Smooth muscle cell of the brain vasculature (primary cell): ENCODE measurements at regions not wholly inside any gene's neighbourhood (a gene's known extent, or its start where the extent isn't known, plus 50 kb on each side); places are given as distances from the start of the nearest gene placed in this dataset.

Source experiments
- DNase-seq: peaks from one replicate; pipeline ENCODE4 v3.0.0-alpha.2; 2012; ENCODE audit warnings: low read depth, low spot score

DNA sequence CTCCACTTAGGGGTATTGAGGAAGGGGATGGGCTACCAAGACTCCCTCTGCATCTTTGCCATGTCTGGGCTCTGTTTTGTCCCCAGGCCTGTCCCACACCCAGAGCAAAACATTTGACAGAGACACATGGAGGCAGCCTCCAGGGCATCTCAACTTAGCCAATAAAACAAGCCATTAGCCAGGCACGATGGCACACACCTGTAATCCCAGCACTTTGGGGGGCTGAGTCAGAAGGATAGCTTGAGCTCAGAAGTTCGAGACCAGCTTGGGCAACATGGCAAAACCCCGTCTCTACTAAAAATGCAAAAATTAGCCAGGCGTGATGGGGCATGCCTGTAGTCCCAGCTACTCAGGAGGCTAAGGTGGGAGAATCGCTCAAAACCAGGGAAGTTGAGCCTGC, 120.3 kb upstream of the IPO9 start:
- DNase-seq: no peak

DNA sequence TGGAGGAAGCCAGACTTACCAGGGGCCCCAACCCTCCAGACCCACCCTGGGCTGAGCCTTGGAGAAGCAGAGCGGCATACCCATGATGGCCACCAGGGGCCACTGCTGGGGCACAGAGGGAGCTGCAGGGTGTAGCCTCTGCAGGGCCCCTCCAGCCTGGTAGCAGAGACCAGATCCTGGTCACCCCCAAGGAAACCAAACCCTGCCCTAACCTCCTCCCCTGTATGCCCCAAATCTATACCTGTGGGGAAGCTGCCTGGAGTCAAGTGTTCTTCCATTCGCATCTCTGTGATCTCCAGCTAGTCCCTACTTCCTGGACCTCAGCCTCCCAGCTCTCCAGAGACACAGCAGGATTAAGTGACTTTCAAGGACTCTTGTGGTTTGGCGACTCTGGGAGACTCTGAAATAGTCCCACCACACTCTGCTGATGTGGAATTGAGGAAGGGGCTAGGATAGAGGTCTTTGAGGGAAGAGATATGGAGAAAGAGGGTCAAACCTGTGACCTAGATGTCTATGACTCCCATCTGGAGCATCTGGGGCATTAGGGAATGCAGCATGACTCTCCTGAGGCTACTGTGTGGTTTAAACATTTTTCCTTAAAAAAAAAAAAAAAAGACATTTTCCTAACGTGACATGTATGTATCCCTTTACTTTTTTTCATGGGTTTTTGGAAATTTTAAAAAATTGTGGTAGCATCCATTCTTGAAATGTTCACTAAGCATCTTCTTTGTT, 119.2 kb upstream of the IPO9 start:
- DNase-seq: peak; percentile 43

DNA sequence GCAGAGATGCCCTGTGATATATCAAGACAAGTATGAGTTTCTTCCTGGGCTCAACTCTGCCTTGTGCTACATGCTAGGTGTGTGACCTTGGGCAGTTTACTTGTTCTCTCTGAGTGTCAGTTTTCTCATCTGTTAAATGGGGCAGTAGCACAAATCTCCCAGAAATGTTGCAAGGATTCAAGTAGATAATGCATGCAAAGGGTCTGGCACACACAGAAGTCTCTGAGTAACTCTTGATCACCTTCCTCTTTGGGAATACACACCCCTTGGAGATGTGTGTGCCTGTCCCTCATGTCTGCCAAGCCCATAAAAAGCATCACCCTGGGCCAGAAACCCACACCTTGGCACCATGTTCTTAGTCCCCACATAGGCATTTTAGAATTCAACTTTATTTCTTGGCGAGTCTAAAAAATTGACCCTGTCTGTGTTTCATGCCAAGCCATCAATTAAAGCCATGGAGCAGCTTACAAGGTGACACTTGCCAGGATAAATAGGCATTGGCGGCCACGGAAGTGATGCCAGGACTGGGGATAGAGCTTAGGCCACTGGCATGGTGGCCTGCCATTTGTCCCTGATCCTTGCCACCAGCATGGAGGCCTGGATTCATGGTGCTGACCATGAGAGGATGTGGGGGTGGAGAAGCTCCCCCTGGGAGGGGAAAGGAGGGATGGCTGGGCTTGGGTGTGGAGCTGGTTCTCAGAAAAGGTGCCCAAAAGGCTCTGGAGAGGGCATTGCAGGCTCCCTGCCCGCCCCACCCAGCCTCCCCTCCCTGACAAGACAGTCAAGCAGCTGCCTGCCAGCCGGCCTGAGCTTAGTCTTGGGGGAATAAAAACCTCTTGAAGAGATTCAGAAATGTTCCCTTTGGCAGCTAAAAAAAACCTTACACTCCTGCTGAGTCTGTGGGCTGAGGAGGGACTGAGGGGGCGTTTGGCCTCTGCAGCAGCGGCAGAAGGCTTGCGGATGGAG, 118.0 kb upstream of the IPO9 start:
- peak; percentile 21 for DNase-seq

DNA sequence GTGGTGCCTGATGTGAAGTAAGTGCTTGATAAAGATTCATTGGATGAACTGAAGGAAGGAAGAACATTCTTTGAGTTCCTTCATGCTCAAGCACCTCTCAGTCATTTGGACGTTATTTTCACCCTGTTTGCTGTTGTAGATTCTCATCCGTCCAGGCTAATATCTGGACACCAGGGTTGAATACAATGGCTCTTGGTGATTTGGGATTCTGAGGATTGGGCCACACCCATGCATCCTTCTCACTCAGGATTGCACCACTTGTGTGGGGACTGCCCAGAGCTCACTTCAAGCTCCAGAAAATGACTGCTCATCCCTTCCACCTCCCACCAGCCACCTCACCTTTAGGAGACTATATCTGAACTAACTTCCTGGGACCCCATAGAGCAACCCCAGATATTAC, 117.1 kb upstream of the IPO9 start:
- DNase-seq: no peak

DNA sequence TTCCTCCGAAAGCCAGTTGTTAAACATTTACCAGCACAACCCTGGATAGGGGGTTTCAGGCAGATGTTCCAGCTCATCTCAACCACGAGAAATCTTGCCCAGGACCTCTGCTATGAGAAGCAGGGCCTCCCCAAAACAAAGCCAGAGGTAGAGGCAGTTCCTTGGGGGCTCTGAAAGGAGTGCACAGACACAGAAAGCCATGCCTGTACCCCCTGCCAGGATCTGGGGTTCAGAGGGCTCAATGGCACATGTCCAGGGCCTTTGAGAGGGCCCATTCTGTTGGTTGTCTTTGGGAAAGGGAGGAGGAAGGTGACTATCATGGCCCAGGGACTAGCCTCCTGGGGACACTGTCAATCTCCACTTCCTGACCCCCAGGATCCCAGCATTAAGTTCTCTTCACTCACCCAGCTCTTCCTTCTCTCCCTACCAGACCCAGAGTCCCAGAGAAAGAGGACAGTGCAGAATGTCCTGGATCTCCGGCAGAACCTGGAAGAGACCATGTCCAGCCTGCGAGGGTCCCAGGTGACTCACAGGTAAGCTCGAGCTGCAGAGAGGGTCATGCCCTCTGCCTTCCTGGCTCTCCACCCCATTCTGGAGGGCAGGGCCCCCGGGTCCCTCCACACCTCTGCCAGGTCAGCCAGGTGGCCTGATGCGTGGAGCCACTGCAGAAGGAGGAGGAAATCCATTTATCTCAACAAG, 116.4 kb upstream of the IPO9 start:
- no peak for DNase-seq

DNA sequence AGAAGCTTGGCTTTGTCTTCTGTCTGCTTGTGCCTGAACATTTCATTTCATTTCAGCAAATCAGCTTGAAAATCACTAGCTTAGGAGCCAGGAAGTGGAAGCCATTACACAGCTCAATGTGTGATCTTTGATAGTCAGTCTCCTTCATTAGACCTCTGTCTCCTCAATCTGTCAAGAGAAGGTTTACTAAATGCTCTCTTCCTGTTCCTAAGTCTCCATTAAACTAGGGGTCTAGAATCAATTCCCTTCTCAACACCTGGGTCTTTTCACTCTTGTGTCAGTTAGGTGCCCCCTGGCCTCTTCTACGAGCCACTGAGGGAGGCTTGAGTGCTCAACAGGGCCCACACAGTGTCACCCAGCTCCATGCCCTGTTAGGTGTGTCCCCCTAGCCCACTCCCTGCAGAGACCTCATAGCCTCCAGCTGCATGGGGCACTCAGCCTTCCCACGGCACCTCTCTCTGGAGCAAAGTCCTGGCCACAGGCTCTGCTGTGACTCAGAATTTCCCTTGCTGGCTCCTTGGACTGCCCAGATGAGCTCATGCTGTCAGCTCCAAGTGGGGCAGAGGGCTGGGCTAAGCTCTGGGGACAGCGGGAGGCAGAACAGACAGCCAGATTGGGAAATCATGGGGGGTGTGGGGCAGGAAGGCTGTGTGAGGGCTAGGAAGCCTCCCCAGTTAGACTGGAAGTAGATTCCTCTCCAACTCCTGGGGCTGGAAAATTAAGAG, 115.7 kb upstream of the IPO9 start:
- DNase-seq: peak; percentile 96

DNA sequence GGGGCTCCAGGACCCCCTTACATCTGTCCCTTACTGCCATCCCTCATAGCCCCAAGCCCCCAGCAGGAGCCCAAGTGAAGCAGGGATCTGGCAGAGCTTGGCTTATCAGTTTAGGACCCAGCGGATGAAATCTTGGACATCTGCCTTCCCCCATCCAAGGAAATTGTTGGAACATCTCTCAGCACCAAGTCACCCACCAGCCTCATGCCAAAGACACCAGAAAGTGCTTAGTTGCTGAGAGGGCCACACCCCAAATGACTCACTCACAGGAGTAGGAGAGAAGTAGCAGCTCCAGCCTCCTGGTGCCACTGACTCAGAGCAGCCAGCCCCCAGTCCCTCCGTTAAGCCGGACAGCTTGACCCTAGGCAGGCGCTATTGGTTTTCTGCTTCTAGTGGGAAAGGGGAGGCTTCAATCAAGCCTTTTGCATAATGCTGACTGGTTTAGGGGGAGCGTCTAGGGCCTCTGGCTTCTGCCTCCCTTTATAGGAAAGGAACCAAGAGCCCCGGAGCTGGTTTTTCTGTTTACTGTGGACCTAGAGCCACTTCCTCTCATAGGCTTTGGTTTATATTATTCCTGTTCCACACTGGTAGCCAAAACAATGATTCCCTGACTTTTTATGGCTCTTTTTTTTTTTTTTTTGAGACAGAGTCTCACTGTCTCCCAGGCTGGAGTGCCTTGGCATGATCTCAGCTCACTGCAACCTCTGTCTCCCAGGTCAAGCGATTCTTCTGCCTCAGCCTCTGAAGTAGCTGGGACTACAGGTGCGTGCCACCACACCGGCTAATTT, 114.2 kb upstream of the IPO9 start:
- peak; percentile 95 for DNase-seq

DNA sequence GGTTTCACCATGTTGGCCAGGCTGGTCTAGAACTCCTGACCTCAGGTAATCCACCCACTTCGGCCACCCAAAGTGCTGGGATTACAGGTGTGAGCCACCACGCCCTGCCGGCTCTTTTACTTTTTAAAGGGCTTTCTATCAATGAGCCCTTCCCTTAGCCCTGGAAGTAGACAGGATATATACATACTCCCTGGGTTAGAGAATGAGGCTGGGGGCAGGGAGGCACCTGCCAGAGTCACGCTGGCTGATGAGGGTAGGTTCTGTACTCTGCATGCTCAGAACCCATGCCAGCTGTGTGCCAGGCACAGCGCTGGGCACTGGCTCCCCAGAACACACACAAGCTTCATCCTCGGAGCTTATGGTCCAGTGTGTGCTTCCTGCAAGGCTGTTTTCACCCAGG, 113.6 kb upstream of the IPO9 start:
- DNase-seq: no peak

DNA sequence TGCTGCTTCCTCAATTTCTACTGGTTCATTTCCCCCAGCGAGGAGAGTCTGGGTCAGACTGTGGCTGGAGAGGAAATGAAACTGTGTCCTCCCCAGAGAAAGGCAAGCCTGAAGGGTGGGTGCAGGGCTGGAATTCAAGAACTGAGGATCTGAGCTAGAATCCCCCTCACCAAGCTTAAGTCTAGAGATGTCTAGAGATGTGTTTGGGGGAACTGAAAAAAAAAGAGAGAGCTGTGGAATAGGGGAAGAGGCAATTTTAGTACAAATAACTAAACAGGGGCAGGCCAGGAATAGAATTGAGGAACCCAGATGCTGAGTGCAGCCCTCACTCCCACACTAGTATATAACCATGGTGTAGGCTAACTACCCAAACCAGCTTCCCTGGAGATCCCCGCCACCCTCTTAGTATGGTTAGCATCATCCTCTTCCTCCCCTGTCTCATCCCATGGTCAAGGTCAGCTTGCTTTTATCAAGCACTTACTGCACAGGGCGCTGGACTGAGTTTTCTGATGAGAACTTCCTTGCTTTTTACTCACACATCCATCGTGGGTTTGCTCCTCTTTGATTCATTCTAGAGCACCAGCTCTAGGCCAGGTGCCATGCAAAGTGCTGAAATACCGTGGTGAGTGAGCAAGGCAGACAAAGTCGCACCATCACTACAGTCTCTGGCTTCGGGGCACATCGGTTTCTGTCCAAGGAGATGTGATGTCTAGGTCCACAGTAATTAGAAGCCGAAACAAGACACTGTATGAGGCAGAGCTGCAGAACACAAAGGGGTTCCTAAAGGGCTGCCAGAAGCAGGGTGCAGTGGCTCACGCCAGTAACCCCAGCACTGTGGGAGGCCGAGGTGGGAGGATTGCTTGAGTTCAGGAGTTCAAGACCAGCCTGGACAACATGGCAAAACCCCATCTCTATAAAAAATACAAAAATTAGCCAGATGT, 112.9 kb upstream of the IPO9 start:
- no peak for DNase-seq

DNA sequence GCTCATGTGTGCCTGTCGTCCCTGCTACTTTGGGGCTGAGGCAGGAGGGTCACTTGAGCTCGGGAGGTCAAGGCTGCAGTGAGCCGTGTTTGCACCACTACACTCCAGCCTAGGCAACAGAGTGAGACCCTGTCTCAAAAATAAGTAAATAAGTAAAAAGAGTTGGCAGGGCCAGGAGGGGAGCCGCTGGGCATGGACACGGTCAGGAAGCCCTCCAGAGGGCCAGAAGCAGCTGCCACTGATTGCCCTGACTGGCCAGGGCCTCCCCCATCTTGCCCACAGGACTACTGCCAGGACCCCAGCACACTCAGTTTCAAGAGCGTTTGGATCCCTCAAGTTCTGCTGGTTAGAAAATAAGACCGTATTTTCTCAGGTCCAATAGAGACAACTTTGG, 112.2 kb upstream of the IPO9 start:
- no peak for DNase-seq

DNA sequence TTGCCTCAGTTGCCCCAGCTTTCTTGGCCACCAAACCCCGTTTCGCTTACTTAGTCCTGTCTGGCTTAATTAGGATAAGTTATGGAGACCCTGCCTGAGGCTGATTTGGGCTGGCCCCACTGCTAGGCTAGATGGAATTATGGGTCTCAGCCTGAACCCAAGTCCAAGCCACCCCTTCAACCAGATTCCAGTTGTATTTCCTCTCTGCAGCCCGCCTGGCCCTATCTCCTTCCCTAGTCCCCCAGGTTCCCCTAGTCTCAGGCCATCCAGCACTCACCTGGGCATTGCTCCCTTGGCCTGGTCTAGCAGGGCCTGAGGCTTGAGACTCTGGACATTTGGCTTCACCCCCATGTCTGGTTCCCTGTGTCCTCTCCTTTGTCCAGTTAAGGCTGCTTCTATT, 111.7 kb upstream of the IPO9 start:
- no peak for DNase-seq

DNA sequence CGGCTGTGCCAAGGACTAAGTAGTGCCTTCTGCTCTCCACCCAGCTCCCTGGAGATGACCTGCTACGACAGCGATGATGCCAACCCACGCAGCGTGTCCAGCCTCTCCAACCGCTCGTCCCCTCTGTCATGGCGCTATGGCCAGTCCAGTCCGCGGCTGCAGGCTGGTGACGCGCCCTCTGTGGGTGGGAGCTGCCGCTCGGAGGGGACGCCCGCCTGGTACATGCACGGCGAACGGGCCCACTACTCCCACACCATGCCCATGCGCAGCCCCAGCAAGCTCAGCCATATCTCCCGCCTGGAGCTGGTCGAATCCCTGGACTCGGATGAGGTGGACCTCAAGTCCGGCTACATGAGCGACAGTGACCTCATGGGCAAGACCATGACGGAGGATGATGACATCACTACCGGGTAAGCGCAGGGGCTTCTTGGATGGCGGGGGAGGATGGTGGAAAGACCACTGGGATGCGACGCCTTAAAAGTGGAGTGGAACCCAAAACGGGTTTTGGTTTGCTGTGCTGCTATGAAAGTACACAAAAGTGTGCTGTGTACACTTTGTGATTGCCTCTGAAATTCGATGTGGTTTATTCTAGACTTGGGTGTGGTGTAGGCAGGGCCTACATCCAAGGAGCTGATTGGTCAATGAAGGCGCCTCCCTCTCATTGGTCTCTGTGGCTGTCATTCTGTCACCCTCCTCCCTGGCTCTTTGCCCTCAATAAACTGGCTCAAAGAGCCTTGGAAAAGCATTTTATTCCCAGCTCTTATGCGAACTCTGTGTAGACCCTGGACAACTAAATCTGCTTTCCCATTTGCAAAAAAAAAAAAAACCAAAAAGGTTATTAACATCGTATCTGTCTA, 110.4 kb upstream of the IPO9 start:
- no peak for DNase-seq

DNA sequence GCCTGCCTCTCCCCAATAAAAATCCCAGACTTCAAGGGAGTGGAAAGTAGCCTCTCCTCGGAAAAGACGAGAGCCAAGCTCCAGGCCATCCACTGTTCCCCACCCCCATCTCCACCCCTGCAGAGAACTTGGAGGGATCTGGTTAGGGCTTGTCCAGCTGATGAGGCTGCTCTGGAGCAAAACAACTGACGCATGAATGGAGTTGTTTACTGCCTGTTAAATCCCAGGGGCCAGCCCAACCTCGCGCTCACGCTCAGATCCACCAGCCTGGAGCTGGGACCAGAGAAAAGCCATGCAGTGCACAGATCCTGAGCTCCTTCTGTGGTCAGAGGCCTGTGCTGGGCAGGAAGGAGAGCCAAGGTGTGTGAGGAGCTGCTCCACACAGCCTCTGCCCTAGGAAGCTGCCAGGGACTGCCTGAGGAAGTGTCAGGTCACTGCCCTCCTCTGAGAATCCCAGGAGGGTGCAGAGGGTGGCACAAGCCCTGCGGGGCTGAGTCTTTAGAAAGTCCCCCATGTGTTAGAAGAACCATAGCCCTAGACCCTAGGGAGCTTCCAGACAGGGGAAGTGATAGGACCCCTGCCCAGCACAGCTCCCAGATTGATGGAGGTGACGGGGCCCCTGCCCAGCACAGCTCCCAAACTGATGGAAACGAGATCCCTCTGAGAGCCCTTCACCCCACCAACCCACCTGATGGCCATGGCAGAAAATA, 109.0 kb upstream of the IPO9 start:
- DNase-seq: peak; percentile 88

DNA sequence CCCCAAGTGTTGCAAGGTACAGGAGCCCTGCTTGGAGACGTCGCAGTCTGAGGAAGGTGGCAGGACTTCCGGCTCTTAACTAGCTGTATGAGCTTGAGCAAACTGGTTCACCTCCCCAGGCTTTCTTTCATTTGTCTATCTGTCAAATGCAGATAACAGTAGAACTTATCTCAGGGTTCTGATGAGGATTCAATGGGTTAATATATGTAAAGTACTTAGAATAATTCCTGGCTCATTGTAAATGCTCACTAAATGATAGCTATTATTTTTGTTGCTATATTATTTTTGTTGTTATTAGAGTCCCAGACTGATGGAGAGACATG, 108.5 kb upstream of the IPO9 start:
- DNase-seq: no peak

DNA sequence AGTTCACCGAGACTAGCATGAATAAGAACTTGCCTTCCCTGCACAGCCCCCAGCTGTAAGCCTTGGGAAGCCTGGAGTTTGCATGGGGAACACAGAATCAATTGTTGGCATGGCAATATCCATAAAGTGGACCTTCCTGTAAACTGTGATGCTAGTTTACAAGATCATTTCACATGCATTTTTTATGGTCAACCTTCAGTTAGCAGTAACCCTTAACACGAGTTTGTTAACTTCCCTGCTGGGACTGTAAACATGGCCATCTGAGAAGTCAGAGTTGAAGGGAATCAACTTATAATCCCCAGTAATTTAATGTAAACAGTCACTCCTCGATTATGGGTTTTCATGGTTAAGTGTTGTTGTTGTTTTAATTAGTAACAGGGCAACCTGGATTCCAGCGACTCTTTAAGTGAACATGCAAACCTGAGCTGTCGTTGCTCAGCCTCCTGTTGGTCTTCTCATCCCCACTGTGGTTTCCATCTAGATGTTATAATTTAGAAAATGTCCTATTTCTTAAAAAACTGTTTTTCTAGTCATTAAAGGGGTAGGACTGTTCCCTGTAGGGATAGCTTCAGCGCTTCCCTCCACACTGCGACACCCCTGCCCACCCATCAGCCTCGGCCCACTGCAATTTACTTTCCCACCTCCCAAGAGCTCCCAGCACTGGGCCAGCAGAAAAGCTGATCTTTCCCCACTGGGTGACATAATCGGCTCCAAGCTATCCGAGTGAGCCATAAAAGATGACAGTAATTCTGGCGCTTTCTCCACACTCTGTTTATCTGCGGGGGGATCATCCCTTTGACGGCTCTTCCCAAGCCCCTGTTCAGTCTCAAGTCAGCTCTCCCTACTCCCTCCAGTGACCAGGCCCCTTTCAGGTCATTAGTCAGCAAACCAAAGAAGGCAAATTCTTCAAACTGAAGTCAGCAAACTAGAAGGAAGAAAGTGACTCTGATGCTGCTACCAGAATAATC, 107.6 kb upstream of the IPO9 start:
- DNase-seq: no peak

DNA sequence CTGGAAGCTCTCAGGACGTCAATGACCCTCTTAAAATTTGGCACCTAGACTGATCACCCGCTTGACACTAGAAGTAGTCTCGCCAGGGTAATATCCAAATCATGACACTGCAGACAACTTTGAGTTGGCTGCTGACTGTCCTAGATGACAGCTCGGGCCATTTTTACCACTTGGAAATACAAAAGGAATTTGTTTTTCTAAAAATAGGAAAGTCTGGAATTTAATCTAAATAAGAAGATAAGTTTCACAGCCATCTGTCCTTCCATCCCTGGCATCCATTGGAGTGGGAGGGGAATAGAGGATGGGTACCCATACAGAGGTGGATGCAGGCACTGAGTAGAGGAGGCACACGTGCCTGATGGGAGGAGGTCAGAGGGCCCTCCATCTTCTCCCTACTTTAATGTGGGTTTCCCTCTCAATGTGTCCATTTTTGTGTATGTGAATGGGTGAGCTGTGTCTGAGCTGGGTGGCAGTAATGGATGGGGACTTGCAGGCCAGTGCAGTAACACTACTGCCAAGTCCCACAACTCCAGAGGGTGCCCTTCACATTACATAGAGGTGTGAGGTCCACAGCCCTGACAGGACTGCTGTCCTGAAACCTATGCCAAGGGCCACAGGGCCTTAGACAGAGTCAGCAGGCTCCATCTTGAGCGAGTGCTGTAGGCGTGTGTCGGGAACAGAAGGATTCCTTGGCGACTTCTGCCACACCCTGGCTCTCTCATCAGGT, 104.8 kb upstream of the IPO9 start:
- DNase-seq: no peak

DNA sequence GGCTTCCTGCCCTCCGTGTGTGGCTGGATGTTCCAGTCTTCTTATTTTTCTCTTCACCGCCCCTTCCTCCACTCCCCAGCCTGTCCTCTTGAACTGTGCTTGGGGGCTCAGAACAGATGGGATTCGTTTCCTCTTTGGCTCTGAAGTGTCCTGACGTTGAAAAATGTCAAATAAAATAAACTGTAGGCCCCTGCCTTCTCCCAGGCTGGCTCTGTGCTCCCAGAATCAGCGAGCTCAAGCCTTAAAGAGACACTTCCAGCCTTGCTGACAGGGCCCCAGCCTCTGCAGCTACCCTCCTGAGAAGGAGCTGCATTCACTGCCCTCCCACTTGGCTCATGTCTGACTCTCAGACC, 104.2 kb upstream of the IPO9 start:
- DNase-seq: no peak
